Liver (tissue), 8 donors: ENCODE measurements at regions not wholly inside any gene's neighbourhood (a gene's known extent, or its start where the extent isn't known, plus 50 kb on each side); places are given as distances from the start of the nearest gene placed in this dataset.

ENCODE experiments used
- DNase-seq: peaks from one replicate; pipeline ENCODE4 v3.0.0-alpha.2; 2017; ENCODE audit warnings: low spot score
- H3K27ac ChIP-seq, 2 donors: one replicate each; pipeline ENCODE4 v1.7.0; 2013; ENCODE audit warnings: inconsistent platforms in 2 of 2, low read length in 2 of 2, control low read depth in 1 of 2, low read depth in 1 of 2, mild to moderate bottlenecking in 1 of 2
- H3K27me3 ChIP-seq, 4 donors: one replicate each; pipeline versions ENCODE4 v1.6.1 to v1.7.0; 2013; ENCODE audit warnings: low read length in 3 of 4, inconsistent platforms in 1 of 4, mild to moderate bottlenecking in 1 of 4, moderate library complexity in 1 of 4; ENCODE audit not compliant: control insufficient read depth in 4 of 4, insufficient read depth in 4 of 4
- H3K36me3 ChIP-seq, 4 donors: one replicate each; pipeline versions ENCODE4 v1.6.1 to v1.7.0; 2013; ENCODE audit warnings: low read length in 3 of 4, mild to moderate bottlenecking in 3 of 4, low read depth in 1 of 4, moderate library complexity in 1 of 4; ENCODE audit not compliant: control insufficient read depth in 4 of 4, insufficient read depth in 3 of 4
- H3K4me1 ChIP-seq, 4 donors: one replicate each; pipeline versions ENCODE4 v1.6.1 to v1.7.0; 2013; ENCODE audit warnings: low read length in 3 of 4, mild to moderate bottlenecking in 3 of 4, moderate library complexity in 1 of 4; ENCODE audit not compliant: control insufficient read depth in 4 of 4, insufficient read depth in 4 of 4
- H3K4me3 ChIP-seq, 3 donors: one replicate each; pipeline versions ENCODE4 v1.6.1 to v1.7.0; 2013; ENCODE audit warnings: low read length in 3 of 3, control low read depth in 1 of 3, low read depth in 1 of 3, mild to moderate bottlenecking in 1 of 3
- H3K9ac ChIP-seq, 2 donors: one replicate each; pipeline ENCODE4 v1.7.0; 2013; ENCODE audit warnings: low read length in 2 of 2, mild to moderate bottlenecking in 2 of 2, moderate library complexity in 2 of 2, control low read depth in 1 of 2, low read depth in 1 of 2
- H3K9me3 ChIP-seq, 4 donors: one replicate each; pipeline versions ENCODE4 v1.6.1 to v1.7.0; 2013; ENCODE audit warnings: low read length in 3 of 4; ENCODE audit not compliant: control insufficient read depth in 4 of 4
- EGR1 ChIP-seq, 2 donors: IDR thresholded peaks; 2 replicates each; pipeline ENCODE4 v1.6.1; 2016 to 2018; ENCODE audit warnings: antibody characterized with exemption in 2 of 2, low read depth in 2 of 2
- FOXA2 ChIP-seq: IDR thresholded peaks from 2 replicates; pipeline ENCODE4 v1.6.1; 2016; ENCODE audit warnings: antibody characterized with exemption
- GABPA ChIP-seq, 2 donors: IDR thresholded peaks in 1 of 2; conservative IDR thresholded peaks in 1 of 2; 2 replicates each; pipeline ENCODE4 v1.6.1; 2016; ENCODE audit warnings: antibody characterized with exemption in 2 of 2, mild to moderate bottlenecking in 1 of 2, moderate library complexity in 1 of 2
- HNF4A ChIP-seq, 2 donors: conservative IDR thresholded peaks; 2 replicates each; pipeline ENCODE4 v1.6.1; 2016; ENCODE audit warnings: antibody characterized with exemption in 2 of 2, mild to moderate bottlenecking in 2 of 2
- JUND ChIP-seq, 2 donors: IDR thresholded peaks; 2 replicates each; pipeline ENCODE4 v1.6.1; 2016; ENCODE audit warnings: antibody characterized with exemption in 2 of 2
- NR2F2 ChIP-seq: IDR thresholded peaks from 2 replicates; pipeline ENCODE4 v1.6.1; 2016; ENCODE audit warnings: antibody characterized with exemption
- RAD21 ChIP-seq, 2 donors: IDR thresholded peaks; 2 replicates each; pipeline ENCODE4 v1.6.1; 2016; ENCODE audit warnings: antibody characterized with exemption in 2 of 2, mild to moderate bottlenecking in 2 of 2
- RXRA ChIP-seq, 2 donors: IDR thresholded peaks; 2 replicates each; pipeline ENCODE4 v1.6.1; 2017 to 2018; ENCODE audit warnings: antibody characterized with exemption in 2 of 2, mild to moderate bottlenecking in 1 of 2
- SP1 ChIP-seq: IDR thresholded peaks from 2 replicates; pipeline ENCODE4 v1.6.1; 2018; ENCODE audit warnings: antibody characterized with exemption, mild to moderate bottlenecking
- TAF1 ChIP-seq: conservative IDR thresholded peaks from 2 replicates; pipeline ENCODE4 v1.6.1; 2016; ENCODE audit warnings: antibody characterized with exemption, mild to moderate bottlenecking
- YY1 ChIP-seq: IDR thresholded peaks from 2 replicates; pipeline ENCODE4 v1.6.1; 2016; ENCODE audit warnings: antibody characterized with exemption, mild to moderate bottlenecking
- WGBS: extraction: QIAGEN DNeasy Blood & Tissue Kit; methylation state at CpG from one replicate; pipeline ENCODE4 v1.1.7; 2013; 5-methylcytosine and 5-hydroxymethylcytosine counted together
- TF ChIP-seq, protein P1 (sequence below): IDR thresholded peaks from 2 replicates; pipeline ENCODE4 v1.6.1; 2016; ENCODE audit warnings: antibody characterized with exemption
- TF ChIP-seq, protein P2 (sequence below): IDR thresholded peaks from 2 replicates; pipeline ENCODE4 v1.6.1; 2016; ENCODE audit warnings: antibody characterized with exemption
- TF ChIP-seq, protein P3 (sequence below): IDR thresholded peaks from 2 replicates; pipeline ENCODE4 v1.6.1; 2016; ENCODE audit warnings: antibody characterized with exemption
- TF ChIP-seq, protein P4 (sequence below): fragments of 150-350 bp; IDR thresholded peaks from 2 replicates; pipeline ENCODE4 v1.5.1; 2017; ENCODE audit warnings: improper control_type of control experiment, low read depth, low read length; ENCODE audit not compliant: missing input control
- TF ChIP-seq, protein P5 (sequence below): IDR thresholded peaks from 2 replicates; pipeline ENCODE4 v1.6.1; 2016; ENCODE audit warnings: antibody characterized with exemption, mild to moderate bottlenecking
- donor health status: healthy.
- donor health status: healthy.
- donor health status: healthy.
- donor health status: healthy.
- donor health status: healthy.

DNA sequence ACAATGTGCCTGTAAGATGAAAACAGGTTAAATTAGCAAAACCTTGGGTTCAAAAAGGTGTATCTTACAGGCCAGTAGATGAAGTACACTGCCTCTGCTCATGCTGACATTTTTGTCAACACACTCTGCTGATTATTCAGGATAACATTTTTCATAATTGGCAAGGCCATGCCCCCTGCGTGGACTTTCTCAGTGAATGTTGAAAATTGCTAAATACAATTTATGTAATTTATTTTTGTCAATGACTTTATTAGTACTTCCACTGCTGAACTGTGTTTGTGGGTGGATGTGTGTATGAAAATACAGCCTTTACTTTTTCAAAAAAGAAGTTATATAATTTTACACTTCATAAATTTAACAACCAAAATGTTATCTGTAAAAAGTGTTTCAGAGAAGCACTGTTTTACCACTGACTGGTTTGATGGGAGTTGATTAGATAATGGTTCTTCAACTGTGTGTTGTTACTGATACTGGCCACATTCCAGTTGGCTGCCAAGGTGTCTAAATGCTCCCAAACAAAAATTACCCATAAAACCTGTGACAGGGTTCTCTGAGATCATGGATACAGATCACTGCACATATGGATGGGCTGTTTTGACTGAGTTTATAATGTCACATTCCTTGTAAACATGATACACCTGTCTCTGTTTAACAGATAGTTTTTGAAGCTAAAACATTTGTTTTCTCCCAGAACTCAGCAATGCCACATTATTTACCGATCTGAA lies 151.9 kb upstream of the SLC7A11 start (continued):
- TF ChIP-seq, protein P1, sequence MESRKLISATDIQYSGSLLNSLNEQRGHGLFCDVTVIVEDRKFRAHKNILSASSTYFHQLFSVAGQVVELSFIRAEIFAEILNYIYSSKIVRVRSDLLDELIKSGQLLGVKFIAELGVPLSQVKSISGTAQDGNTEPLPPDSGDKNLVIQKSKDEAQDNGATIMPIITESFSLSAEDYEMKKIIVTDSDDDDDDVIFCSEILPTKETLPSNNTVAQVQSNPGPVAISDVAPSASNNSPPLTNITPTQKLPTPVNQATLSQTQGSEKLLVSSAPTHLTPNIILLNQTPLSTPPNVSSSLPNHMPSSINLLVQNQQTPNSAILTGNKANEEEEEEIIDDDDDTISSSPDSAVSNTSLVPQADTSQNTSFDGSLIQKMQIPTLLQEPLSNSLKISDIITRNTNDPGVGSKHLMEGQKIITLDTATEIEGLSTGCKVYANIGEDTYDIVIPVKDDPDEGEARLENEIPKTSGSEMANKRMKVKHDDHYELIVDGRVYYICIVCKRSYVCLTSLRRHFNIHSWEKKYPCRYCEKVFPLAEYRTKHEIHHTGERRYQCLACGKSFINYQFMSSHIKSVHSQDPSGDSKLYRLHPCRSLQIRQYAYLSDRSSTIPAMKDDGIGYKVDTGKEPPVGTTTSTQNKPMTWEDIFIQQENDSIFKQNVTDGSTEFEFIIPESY = no peak
- no peak for TF ChIP-seq FOXA2
- TF ChIP-seq RXRA (IDR thresholded peaks at IDR 0.05) = no peak
- TF ChIP-seq NR2F2 = no peak
- no peak for TF ChIP-seq TAF1

DNA sequence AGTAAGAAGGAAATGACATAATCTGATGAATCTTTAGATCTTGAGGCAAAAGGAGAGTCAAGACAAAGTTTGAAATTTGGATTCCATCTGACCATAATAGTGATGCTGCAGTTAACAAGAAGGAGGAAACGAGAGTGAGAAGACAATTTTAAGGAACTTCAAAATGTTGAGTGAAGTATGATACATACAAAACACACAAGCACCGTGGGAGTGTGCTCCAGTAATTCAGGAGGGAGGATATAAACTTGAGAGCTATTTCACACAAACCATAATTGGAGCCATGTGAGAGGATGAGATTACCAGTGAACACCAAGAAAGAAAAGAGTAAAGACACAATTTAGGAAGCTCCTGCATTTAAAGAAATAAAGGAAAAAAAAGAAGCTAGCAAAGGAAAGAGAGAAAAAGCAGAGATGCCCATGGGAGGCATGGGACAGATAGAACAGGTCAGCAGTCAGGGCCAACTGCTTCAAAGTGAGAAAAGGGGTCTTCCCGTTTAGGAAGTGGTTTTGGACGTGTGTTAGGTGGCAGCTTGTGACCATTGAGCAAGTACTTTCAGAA lies 150.7 kb upstream of the SLC7A11 start:
- whole genome bisulfite sequencing = 64% methylated on average over 4 of the region's 4 CpGs
- Histone ChIP-seq H3K36me3 (no peaks in the 10 kb centered on the region), H3K9me3 (no peaks in the 10 kb centered on the region), H3K27me3 (no peaks in the 10 kb centered on the region), H3K9ac (no peak overlapping the region), H3K4me1 (no peaks in the 10 kb centered on the region), H3K4me3 (no peak overlapping the region), H3K27ac (no peak overlapping the region)
- no peak for TF ChIP-seq FOXA2
- no peak for TF ChIP-seq GABPA (IDR thresholded peaks at IDR 0.05 in 1 of 2, conservative IDR thresholded peaks at IDR 0.05 in 1 of 2)
- TF ChIP-seq, protein P1 = no peak
- TF ChIP-seq, protein P2, sequence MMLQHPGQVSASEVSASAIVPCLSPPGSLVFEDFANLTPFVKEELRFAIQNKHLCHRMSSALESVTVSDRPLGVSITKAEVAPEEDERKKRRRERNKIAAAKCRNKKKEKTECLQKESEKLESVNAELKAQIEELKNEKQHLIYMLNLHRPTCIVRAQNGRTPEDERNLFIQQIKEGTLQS = no peak
- no peak for TF ChIP-seq SP1
- no peak for TF ChIP-seq JUND (IDR thresholded peaks at IDR 0.05)
- TF ChIP-seq RAD21 (IDR thresholded peaks at IDR 0.05) = no peak
- DNase-seq = no peak

DNA sequence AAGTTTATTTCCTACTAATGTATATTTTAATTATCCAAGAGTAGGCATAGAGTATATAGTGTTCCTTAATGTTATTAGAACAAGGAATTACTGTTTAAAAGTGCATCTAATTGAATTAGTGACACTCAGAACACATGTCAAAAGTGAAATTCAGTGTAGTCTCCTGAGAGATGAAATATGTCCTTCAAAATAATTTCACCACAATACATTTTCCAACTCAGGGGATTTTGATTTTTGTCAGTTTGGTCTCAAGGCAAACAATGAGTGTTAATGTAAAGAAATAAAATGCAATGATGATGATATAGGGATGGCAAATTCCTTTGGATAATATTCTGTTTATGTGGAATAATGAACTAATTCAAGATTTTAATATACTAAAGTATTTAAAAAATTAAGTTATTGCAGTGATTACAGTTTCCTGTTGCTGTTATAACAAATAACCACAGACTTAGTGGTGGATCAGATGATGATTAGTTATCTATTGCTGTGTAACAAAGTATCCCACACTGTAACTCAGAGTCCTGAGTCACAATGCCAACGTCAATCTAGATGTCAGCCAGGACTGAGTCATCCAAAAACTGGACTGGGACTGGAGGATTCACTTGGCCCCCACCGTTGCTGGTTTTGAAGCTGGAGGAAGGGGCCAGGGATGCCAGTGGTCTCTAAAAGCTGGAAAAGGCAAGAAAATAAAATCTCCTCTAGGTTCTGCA lies 148.0 kb upstream of the SLC7A11 start:
- no peaks in the 10 kb centered on the region for H3K27me3 ChIP-seq
- H3K9ac ChIP-seq = no peak overlapping the region
- H3K36me3 ChIP-seq = no peaks in the 10 kb centered on the region
- H3K4me3 ChIP-seq = no peak overlapping the region
- no peaks in the 10 kb centered on the region for H3K4me1 ChIP-seq
- no peak overlapping the region for H3K27ac ChIP-seq
- 49% methylated on average over 2 of the region's 2 CpGs for WGBS
- DNase-seq = no peak
- TF ChIP-seq SP1 = no peak
- no peak for TF ChIP-seq JUND (IDR thresholded peaks at IDR 0.05)
- no peak for TF ChIP-seq HNF4A (conservative IDR thresholded peaks at IDR 0.05)
- TF ChIP-seq RAD21 (IDR thresholded peaks at IDR 0.05) = no peak
- TF ChIP-seq RXRA (IDR thresholded peaks at IDR 0.05) = no peak
- TF ChIP-seq YY1 = no peak
- no peak for TF ChIP-seq EGR1 (IDR thresholded peaks at IDR 0.05; ENCODE audit: low read depth in 2 of 2)
- TF ChIP-seq, protein P2 = no peak
- TF ChIP-seq, protein P3, sequence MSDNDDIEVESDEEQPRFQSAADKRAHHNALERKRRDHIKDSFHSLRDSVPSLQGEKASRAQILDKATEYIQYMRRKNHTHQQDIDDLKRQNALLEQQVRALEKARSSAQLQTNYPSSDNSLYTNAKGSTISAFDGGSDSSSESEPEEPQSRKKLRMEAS = no peak
- no peak for TF ChIP-seq GABPA (IDR thresholded peaks at IDR 0.05 in 1 of 2, conservative IDR thresholded peaks at IDR 0.05 in 1 of 2)
- no peak for TF ChIP-seq NR2F2
- TF ChIP-seq, protein P4, sequence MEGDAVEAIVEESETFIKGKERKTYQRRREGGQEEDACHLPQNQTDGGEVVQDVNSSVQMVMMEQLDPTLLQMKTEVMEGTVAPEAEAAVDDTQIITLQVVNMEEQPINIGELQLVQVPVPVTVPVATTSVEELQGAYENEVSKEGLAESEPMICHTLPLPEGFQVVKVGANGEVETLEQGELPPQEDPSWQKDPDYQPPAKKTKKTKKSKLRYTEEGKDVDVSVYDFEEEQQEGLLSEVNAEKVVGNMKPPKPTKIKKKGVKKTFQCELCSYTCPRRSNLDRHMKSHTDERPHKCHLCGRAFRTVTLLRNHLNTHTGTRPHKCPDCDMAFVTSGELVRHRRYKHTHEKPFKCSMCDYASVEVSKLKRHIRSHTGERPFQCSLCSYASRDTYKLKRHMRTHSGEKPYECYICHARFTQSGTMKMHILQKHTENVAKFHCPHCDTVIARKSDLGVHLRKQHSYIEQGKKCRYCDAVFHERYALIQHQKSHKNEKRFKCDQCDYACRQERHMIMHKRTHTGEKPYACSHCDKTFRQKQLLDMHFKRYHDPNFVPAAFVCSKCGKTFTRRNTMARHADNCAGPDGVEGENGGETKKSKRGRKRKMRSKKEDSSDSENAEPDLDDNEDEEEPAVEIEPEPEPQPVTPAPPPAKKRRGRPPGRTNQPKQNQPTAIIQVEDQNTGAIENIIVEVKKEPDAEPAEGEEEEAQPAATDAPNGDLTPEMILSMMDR = no peak
- TF ChIP-seq, protein P5, sequence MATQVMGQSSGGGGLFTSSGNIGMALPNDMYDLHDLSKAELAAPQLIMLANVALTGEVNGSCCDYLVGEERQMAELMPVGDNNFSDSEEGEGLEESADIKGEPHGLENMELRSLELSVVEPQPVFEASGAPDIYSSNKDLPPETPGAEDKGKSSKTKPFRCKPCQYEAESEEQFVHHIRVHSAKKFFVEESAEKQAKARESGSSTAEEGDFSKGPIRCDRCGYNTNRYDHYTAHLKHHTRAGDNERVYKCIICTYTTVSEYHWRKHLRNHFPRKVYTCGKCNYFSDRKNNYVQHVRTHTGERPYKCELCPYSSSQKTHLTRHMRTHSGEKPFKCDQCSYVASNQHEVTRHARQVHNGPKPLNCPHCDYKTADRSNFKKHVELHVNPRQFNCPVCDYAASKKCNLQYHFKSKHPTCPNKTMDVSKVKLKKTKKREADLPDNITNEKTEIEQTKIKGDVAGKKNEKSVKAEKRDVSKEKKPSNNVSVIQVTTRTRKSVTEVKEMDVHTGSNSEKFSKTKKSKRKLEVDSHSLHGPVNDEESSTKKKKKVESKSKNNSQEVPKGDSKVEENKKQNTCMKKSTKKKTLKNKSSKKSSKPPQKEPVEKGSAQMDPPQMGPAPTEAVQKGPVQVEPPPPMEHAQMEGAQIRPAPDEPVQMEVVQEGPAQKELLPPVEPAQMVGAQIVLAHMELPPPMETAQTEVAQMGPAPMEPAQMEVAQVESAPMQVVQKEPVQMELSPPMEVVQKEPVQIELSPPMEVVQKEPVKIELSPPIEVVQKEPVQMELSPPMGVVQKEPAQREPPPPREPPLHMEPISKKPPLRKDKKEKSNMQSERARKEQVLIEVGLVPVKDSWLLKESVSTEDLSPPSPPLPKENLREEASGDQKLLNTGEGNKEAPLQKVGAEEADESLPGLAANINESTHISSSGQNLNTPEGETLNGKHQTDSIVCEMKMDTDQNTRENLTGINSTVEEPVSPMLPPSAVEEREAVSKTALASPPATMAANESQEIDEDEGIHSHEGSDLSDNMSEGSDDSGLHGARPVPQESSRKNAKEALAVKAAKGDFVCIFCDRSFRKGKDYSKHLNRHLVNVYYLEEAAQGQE = no peak
- H3K9me3 ChIP-seq = no peaks in the 10 kb centered on the region
